Glutamatergic neuron (in vitro differentiated cells): ENCODE measurements at regions not wholly inside any gene's neighbourhood (a gene's known extent, or its start where the extent isn't known, plus 50 kb on each side); places are given as distances from the start of the nearest gene placed in this dataset.
A peak's percentile ranks its signal among the peaks of the same experiment; 100 is the strongest.
"Not testable (repeated sequence)": the region's sequence is repeated elsewhere in the genome, so short reads cannot be mapped to it uniquely, and the experiment has no call there.

Source experiments
- DNase-seq: peaks from one replicate; pipeline ENCODE4 v3.0.0; 2022
- H3K27ac Mint-ChIP-seq: one replicate; pipeline ENCODE4 v1.8.0; 2020; ENCODE audit warnings: mild to moderate bottlenecking, mixed read lengths, inconsistent platforms; ENCODE audit not compliant: unreplicated experiment
- H3K27me3 Mint-ChIP-seq: one replicate; pipeline ENCODE4 v1.8.0; 2020; ENCODE audit warnings: mild to moderate bottlenecking, moderate library complexity, mixed read lengths, inconsistent platforms; ENCODE audit not compliant: unreplicated experiment
- H3K36me3 Mint-ChIP-seq: one replicate; pipeline ENCODE4 v1.8.0; 2020; ENCODE audit warnings: mild to moderate bottlenecking, mixed read lengths, inconsistent platforms; ENCODE audit not compliant: unreplicated experiment
- H3K4me1 Mint-ChIP-seq: one replicate; pipeline ENCODE4 v1.8.0; 2020; ENCODE audit warnings: mild to moderate bottlenecking, low read depth, mixed read lengths, inconsistent platforms; ENCODE audit not compliant: unreplicated experiment
- H3K4me3 Mint-ChIP-seq: one replicate; pipeline ENCODE4 v1.8.0; 2020; ENCODE audit warnings: mild to moderate bottlenecking, mixed read lengths, inconsistent platforms; ENCODE audit not compliant: unreplicated experiment
- H3K9me3 Mint-ChIP-seq: one replicate; pipeline ENCODE4 v1.8.0; 2020; ENCODE audit warnings: mild to moderate bottlenecking, moderate library complexity, mixed read lengths, inconsistent platforms; ENCODE audit not compliant: unreplicated experiment
- TF ChIP-seq, protein P1 (sequence below): fragments of 200-600 bp; sonication (generic); IDR thresholded peaks from one replicate; pipeline ENCODE4 v1.5.0; 2021; ENCODE audit not compliant: partially characterized antibody, unreplicated experiment

- peaks cover 35% of the 10 kb centered on the region for H3K9me3 Mint-ChIP-seq
- H3K4me1 Mint-ChIP-seq = no peaks in the 10 kb centered on the region
- TF ChIP-seq, protein P1, sequence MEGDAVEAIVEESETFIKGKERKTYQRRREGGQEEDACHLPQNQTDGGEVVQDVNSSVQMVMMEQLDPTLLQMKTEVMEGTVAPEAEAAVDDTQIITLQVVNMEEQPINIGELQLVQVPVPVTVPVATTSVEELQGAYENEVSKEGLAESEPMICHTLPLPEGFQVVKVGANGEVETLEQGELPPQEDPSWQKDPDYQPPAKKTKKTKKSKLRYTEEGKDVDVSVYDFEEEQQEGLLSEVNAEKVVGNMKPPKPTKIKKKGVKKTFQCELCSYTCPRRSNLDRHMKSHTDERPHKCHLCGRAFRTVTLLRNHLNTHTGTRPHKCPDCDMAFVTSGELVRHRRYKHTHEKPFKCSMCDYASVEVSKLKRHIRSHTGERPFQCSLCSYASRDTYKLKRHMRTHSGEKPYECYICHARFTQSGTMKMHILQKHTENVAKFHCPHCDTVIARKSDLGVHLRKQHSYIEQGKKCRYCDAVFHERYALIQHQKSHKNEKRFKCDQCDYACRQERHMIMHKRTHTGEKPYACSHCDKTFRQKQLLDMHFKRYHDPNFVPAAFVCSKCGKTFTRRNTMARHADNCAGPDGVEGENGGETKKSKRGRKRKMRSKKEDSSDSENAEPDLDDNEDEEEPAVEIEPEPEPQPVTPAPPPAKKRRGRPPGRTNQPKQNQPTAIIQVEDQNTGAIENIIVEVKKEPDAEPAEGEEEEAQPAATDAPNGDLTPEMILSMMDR = no peak
- no peak overlapping the region for H3K4me3 Mint-ChIP-seq
- no peak for DNase-seq
- H3K27me3 Mint-ChIP-seq = peaks cover 8% of the 10 kb centered on the region
- H3K36me3 Mint-ChIP-seq = no peaks in the 10 kb centered on the region
- H3K27ac Mint-ChIP-seq = no peak overlapping the region
Measured at GRCh38 chr19:22517496-22518411, 95.6 kb upstream of the ZNF98 start.

- peaks cover 6% of the 10 kb centered on the region for H3K27me3 Mint-ChIP-seq
- no peaks in the 10 kb centered on the region for H3K36me3 Mint-ChIP-seq
Measured at GRCh38 chr19:22515435-22515834, 93.3 kb upstream of the ZNF98 start.

GRCh38 chr19:22503524-22503923, 81.4 kb upstream of the ZNF98 start:
- TF ChIP-seq, protein P1 = no peak
- Mint-ChIP-seq H3K4me3 (no peak overlapping the region), H3K36me3 (peaks cover 9% of the 10 kb centered on the region), H3K9me3 (peaks cover 28% of the 10 kb centered on the region), H3K4me1 (no peaks in the 10 kb centered on the region), H3K27me3 (peaks cover 12% of the 10 kb centered on the region), H3K27ac (no peak overlapping the region)
- no peak for DNase-seq

More at GRCh38 chr19:22515435-22515834, 93.3 kb upstream of the ZNF98 start:
- no peak for DNase-seq
- Mint-ChIP-seq H3K4me3 (peak overlapping the region; percentile 21), H3K4me1 (no peaks in the 10 kb centered on the region), H3K27ac (no peak overlapping the region), H3K9me3 (peaks cover 33% of the 10 kb centered on the region)
- TF ChIP-seq, protein P1 = no peak

DNA sequence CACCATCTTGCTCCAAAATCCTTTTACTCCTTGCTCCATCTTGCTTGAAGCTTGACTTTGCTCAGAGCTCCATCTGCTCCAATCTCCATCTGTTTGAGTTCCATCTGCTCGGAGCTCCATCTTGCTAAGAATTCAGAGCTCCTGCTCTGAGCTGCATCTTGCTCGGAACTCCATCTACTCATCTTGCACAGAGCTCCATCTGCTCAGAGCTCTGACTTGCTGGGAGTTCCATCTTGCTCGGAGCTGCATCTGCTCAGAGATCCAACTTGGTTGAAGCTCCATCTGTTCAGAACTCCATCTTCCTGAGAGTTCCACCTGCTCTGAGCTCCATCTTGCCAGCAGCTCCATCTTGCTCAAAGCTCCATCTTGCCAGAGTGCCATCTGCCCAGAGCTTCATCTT, 80.6 kb upstream of the ZNF98 start:
- Mint-ChIP-seq H3K4me3 (no peak overlapping the region), H3K9me3 (peaks cover 30% of the 10 kb centered on the region), H3K36me3 (peaks cover 9% of the 10 kb centered on the region), H3K27ac (no peak overlapping the region), H3K4me1 (no peaks in the 10 kb centered on the region), H3K27me3 (peaks cover 12% of the 10 kb centered on the region)
- DNase-seq = no peak
- TF ChIP-seq, protein P1 = no peak

DNA sequence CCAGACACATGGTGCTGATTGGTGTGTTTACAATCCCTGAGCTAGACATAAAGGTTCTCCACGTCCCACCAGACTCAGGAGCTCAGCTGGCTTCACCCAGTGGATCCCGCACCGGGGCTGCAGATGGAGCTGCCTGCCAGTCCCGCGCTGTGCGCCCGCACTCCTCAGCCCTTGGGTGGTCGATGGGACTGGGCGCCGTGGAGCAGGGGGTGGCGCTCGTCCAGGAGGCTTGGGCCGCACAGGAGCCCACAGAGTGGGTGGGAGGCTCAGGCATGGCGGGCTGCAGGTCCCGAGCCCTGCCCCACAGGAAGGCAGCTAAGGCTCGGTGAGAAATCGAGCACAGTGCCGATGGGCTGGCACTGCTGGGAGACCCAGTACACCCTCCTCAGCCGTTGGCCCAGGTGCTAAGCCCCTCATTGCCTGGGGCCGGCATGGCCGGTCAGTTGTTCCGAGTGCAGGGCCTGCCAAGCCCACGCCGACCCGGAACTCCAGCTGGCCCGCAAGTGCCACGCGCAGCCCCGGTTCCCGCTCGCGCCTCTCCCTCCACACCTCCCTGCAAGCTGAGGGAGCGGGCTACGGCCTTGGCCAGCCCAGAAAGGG, 76.8 kb upstream of the ZNF98 start:
- H3K9me3 Mint-ChIP-seq = peaks cover 25% of the 10 kb centered on the region
- DNase-seq, H3K27me3 Mint-ChIP-seq, H3K4me3 Mint-ChIP-seq, H3K27ac Mint-ChIP-seq, H3K4me1 Mint-ChIP-seq: not testable (repeated sequence)
- peaks cover 13% of the 10 kb centered on the region for H3K36me3 Mint-ChIP-seq
